HUES64 (cell line): ENCODE measurements at regions not wholly inside any gene's neighbourhood (a gene's known extent, or its start where the extent isn't known, plus 50 kb on each side); places are given as distances from the start of the nearest gene placed in this dataset.
A peak's percentile ranks its signal among the peaks of the same experiment; 100 is the strongest.
"Not testable (repeated sequence)": the region's sequence is repeated elsewhere in the genome, so short reads cannot be mapped to it uniquely, and the experiment has no call there.

Experiments used
- H3K27ac ChIP-seq: 2 replicates; pipeline ENCODE4 v1.7.0; 2013; ENCODE audit warnings: low read depth, low read length, inconsistent platforms
- H3K27me3 ChIP-seq: 2 replicates; pipeline ENCODE4 v1.6.1; 2013; ENCODE audit warnings: mild to moderate bottlenecking, low read length; ENCODE audit not compliant: insufficient read depth
- H3K36me3 ChIP-seq: 2 replicates; pipeline ENCODE4 v1.6.1; 2013; ENCODE audit warnings: mild to moderate bottlenecking, low read length; ENCODE audit not compliant: insufficient read depth
- H3K4me1 ChIP-seq: 2 replicates; pipeline ENCODE4 v1.6.1; 2013; ENCODE audit warnings: mild to moderate bottlenecking, low read length, moderate library complexity; ENCODE audit not compliant: insufficient read depth
- H3K4me3 ChIP-seq: 2 replicates; pipeline ENCODE4 v1.5.1; 2013; ENCODE audit warnings: mild to moderate bottlenecking, low read length, moderate library complexity
- H3K9ac ChIP-seq: 2 replicates; pipeline ENCODE4 v1.6.1; 2013; ENCODE audit warnings: mild to moderate bottlenecking, low read depth, low read length
- H3K9me3 ChIP-seq: 2 replicates; pipeline ENCODE4 v1.6.1; 2013; ENCODE audit warnings: low read depth, low read length; ENCODE audit not compliant: insufficient read depth
- WGBS: fragments of 150-250, 120-280 bp; methylation state at CpG from one replicate; pipeline ENCODE4 v1.1.7; 2013; ENCODE audit warnings: missing lambda C conversion rate; 5-methylcytosine and 5-hydroxymethylcytosine counted together

GRCh38 chr1:185540295-185540694 is 193.9 kb upstream of the HMCN1 start:
- Histone ChIP-seq H3K4me3 (no peak overlapping the region), H3K27ac (no peak overlapping the region), H3K9ac (no peak overlapping the region), H3K36me3 (no peaks in the 10 kb centered on the region), H3K27me3 (peaks cover 11% of the 10 kb centered on the region; the same call in 1 of the 2 replicates), H3K9me3 (no peaks in the 10 kb centered on the region), H3K4me1 (peaks cover 25% of the 10 kb centered on the region)
- 96% methylated on average over 4 of the region's 5 CpGs for WGBS

GRCh38 chr1:185539277-185539943 is 194.8 kb upstream of the HMCN1 start:
- no peaks in the 10 kb centered on the region for H3K9me3 ChIP-seq
- peaks cover 11% of the 10 kb centered on the region; the same call in 1 of the 2 replicates for H3K27me3 ChIP-seq
- H3K4me3 ChIP-seq = no peak overlapping the region
- H3K36me3 ChIP-seq = no peaks in the 10 kb centered on the region
- H3K4me1 ChIP-seq = peaks cover 19% of the 10 kb centered on the region
- H3K9ac ChIP-seq = no peak overlapping the region
- WGBS = 81% methylated on average over 10 of the region's 10 CpGs
- H3K27ac ChIP-seq = no peak overlapping the region

GRCh38 chr1:185538309-185538898 is 195.8 kb upstream of the HMCN1 start:
- peak overlapping the region; percentile 32; the same call in 1 of the 2 replicates for H3K27ac ChIP-seq
- H3K4me3 ChIP-seq, H3K36me3 ChIP-seq, H3K9ac ChIP-seq, H3K9me3 ChIP-seq: not testable (repeated sequence)
- peaks cover 11% of the 10 kb centered on the region; the same call in 1 of the 2 replicates for H3K27me3 ChIP-seq
- 55% methylated on average over 12 of the region's 16 CpGs for WGBS
- peaks cover 27% of the 10 kb centered on the region for H3K4me1 ChIP-seq

- H3K4me3 ChIP-seq = no peak overlapping the region
- H3K27ac ChIP-seq = no peak overlapping the region
- H3K36me3 ChIP-seq = no peaks in the 10 kb centered on the region
- WGBS = 100% methylated on average over 2 of the region's 2 CpGs
- H3K9ac ChIP-seq = no peak overlapping the region
- peaks cover 34% of the 10 kb centered on the region for H3K4me1 ChIP-seq
- H3K27me3 ChIP-seq = peaks cover 11% of the 10 kb centered on the region; the same call in 1 of the 2 replicates
- no peaks in the 10 kb centered on the region for H3K9me3 ChIP-seq
Measured at GRCh38 chr1:185537596-185537995, 196.6 kb upstream of the HMCN1 start.

- H3K9me3 ChIP-seq = no peaks in the 10 kb centered on the region
- 88% methylated on average over 1 of the region's 3 CpGs for WGBS
- peaks cover 34% of the 10 kb centered on the region for H3K4me1 ChIP-seq
- H3K27me3 ChIP-seq = peaks cover 13% of the 10 kb centered on the region
- H3K4me3 ChIP-seq = no peak overlapping the region
- no peaks in the 10 kb centered on the region for H3K36me3 ChIP-seq
- no peak overlapping the region for H3K27ac ChIP-seq
- H3K9ac ChIP-seq = no peak overlapping the region
Measured at GRCh38 chr1:185536165-185536920, 197.8 kb upstream of the HMCN1 start.

- WGBS = 100% methylated on average over 1 of the region's 2 CpGs
- Histone ChIP-seq H3K4me3 (no peak overlapping the region), H3K4me1 (peaks cover 40% of the 10 kb centered on the region), H3K9me3 (no peaks in the 10 kb centered on the region), H3K27me3 (peaks cover 19% of the 10 kb centered on the region), H3K36me3 (no peaks in the 10 kb centered on the region), H3K27ac (no peak overlapping the region), H3K9ac (no peak overlapping the region)
Measured at GRCh38 chr1:185535621-185536020, 198.6 kb upstream of the HMCN1 start.

GRCh38 chr1:185534801-185535200 is 199.4 kb upstream of the HMCN1 start:
- Histone ChIP-seq H3K27ac (no peak overlapping the region), H3K4me3 (no peak overlapping the region), H3K36me3 (no peaks in the 10 kb centered on the region), H3K9ac (no peak overlapping the region), H3K4me1 (peaks cover 40% of the 10 kb centered on the region), H3K27me3 (peaks cover 25% of the 10 kb centered on the region), H3K9me3 (no peaks in the 10 kb centered on the region)
- 84% methylated on average over 6 of the region's 6 CpGs for WGBS

- H3K27ac ChIP-seq = no peak overlapping the region
- H3K4me1 ChIP-seq = peaks cover 34% of the 10 kb centered on the region
- no peak overlapping the region for H3K4me3 ChIP-seq
- 96% methylated on average over 3 of the region's 4 CpGs for WGBS
- H3K9me3 ChIP-seq = no peaks in the 10 kb centered on the region
- H3K27me3 ChIP-seq = peaks cover 22% of the 10 kb centered on the region
- no peak overlapping the region for H3K9ac ChIP-seq
- H3K36me3 ChIP-seq = no peaks in the 10 kb centered on the region
Measured at GRCh38 chr1:185533596-185533995, 200.6 kb upstream of the HMCN1 start.

- no peak overlapping the region for H3K4me3 ChIP-seq
- H3K9me3 ChIP-seq = no peaks in the 10 kb centered on the region
- H3K27me3 ChIP-seq = peaks cover 22% of the 10 kb centered on the region
- H3K4me1 ChIP-seq = peaks cover 34% of the 10 kb centered on the region
- no peak overlapping the region for H3K9ac ChIP-seq
- H3K27ac ChIP-seq = no peak overlapping the region
- H3K36me3 ChIP-seq = no peaks in the 10 kb centered on the region
Measured at GRCh38 chr1:185532856-185533255, 201.3 kb upstream of the HMCN1 start.

GRCh38 chr1:185531838-185532237 is 202.4 kb upstream of the HMCN1 start:
- Histone ChIP-seq H3K4me3 (no peak overlapping the region), H3K36me3 (no peaks in the 10 kb centered on the region), H3K4me1 (peaks cover 34% of the 10 kb centered on the region), H3K27me3 (peaks cover 14% of the 10 kb centered on the region), H3K9ac (no peak overlapping the region), H3K9me3 (no peaks in the 10 kb centered on the region), H3K27ac (no peak overlapping the region)
- 78% methylated on average over 4 of the region's 4 CpGs for WGBS

GRCh38 chr1:185530215-185530614 is 204.0 kb upstream of the HMCN1 start:
- H3K9ac ChIP-seq = no peak overlapping the region
- H3K27me3 ChIP-seq = peaks cover 14% of the 10 kb centered on the region
- H3K4me3 ChIP-seq = no peak overlapping the region
- 98% methylated on average over 3 of the region's 3 CpGs for whole genome bisulfite sequencing
- no peaks in the 10 kb centered on the region for H3K36me3 ChIP-seq
- peaks cover 34% of the 10 kb centered on the region for H3K4me1 ChIP-seq
- no peaks in the 10 kb centered on the region for H3K9me3 ChIP-seq
- no peak overlapping the region for H3K27ac ChIP-seq
